ENCODE measurements at regions not wholly inside any gene's neighbourhood (a gene's known extent, or its start where the extent isn't known, plus 50 kb on each side); places are given as distances from the start of the nearest gene placed in this dataset.

DNA sequence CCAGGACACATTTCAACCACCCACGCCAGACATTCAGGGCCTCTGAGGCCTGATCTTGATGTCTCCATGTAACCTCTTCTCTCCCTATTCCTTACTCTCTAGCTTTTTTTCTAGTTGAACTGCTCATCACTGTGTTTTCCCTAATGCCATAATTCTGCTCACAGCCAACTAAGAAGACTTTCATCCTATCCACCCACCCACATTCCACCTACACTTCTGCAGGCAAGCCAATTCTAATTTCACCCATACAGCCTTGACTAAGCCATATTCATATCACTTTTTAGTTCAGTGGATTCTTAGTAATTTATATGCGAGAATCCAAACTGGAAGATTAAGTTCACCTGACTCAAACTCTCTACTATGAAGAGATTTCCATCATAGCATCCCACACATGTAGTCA is 394.4 kb downstream of the INSC start:
- POLR2A ChIA-PET, result no interaction called here
- in situ Hi-C loops (cut with HindIII; ENCODE audit: low pct_unique_long_range_greater_than_20kb, low sequenced_read_pairs) (no loop called here), intact Hi-C loops (cut with micrococcal nuclease; ENCODE audit: unreplicated experiment) (no loop called here)
- no TSS peak for BruUV-seq (replicated peaks)
- Histone ChIP-seq H3K9me3 (ENCODE audit: control insufficient read depth, insufficient read depth, low read depth, low read length) (peaks cover 2% of the 10 kb centered on the region; the same call in 1 of the 2 replicates), H3K4me1 (ENCODE audit: control insufficient read depth, insufficient read depth, low read length) (no peaks in the 10 kb centered on the region), H3K4me3 (ENCODE audit: low read depth in 2 of 2, low read length in 2 of 2) (no peak overlapping the region), H3K27me3 (ENCODE audit: control insufficient read depth, insufficient read depth, low read length) (no peaks in the 10 kb centered on the region), H3K36me3 (ENCODE audit: control insufficient read depth, insufficient read depth, low read length) (no peaks in the 10 kb centered on the region), H3K27ac (ENCODE audit: low read length) (no peak overlapping the region)
- CTCF ChIA-PET, result no interaction called here
- TF ChIP-seq SIN3A (IDR thresholded peaks at IDR 0.05; ENCODE audit: borderline replicate concordance, insufficient read depth, low read depth, low read length) (no peak), TCF7L2 (IDR thresholded peaks at IDR 0.05; ENCODE audit: low read depth, low read length) (no peak), POLR2AphosphoS5 (IDR thresholded peaks at IDR 0.05; ENCODE audit: low read depth, low read length) (no peak)
- TF ChIP-seq, protein P1, sequence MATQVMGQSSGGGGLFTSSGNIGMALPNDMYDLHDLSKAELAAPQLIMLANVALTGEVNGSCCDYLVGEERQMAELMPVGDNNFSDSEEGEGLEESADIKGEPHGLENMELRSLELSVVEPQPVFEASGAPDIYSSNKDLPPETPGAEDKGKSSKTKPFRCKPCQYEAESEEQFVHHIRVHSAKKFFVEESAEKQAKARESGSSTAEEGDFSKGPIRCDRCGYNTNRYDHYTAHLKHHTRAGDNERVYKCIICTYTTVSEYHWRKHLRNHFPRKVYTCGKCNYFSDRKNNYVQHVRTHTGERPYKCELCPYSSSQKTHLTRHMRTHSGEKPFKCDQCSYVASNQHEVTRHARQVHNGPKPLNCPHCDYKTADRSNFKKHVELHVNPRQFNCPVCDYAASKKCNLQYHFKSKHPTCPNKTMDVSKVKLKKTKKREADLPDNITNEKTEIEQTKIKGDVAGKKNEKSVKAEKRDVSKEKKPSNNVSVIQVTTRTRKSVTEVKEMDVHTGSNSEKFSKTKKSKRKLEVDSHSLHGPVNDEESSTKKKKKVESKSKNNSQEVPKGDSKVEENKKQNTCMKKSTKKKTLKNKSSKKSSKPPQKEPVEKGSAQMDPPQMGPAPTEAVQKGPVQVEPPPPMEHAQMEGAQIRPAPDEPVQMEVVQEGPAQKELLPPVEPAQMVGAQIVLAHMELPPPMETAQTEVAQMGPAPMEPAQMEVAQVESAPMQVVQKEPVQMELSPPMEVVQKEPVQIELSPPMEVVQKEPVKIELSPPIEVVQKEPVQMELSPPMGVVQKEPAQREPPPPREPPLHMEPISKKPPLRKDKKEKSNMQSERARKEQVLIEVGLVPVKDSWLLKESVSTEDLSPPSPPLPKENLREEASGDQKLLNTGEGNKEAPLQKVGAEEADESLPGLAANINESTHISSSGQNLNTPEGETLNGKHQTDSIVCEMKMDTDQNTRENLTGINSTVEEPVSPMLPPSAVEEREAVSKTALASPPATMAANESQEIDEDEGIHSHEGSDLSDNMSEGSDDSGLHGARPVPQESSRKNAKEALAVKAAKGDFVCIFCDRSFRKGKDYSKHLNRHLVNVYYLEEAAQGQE (IDR thresholded peaks at IDR 0.05; ENCODE audit: insufficient read depth in 1 of 2, low read depth in 2 of 2, low read length in 1 of 2), result no peak
- TF ChIP-seq, protein P2, sequence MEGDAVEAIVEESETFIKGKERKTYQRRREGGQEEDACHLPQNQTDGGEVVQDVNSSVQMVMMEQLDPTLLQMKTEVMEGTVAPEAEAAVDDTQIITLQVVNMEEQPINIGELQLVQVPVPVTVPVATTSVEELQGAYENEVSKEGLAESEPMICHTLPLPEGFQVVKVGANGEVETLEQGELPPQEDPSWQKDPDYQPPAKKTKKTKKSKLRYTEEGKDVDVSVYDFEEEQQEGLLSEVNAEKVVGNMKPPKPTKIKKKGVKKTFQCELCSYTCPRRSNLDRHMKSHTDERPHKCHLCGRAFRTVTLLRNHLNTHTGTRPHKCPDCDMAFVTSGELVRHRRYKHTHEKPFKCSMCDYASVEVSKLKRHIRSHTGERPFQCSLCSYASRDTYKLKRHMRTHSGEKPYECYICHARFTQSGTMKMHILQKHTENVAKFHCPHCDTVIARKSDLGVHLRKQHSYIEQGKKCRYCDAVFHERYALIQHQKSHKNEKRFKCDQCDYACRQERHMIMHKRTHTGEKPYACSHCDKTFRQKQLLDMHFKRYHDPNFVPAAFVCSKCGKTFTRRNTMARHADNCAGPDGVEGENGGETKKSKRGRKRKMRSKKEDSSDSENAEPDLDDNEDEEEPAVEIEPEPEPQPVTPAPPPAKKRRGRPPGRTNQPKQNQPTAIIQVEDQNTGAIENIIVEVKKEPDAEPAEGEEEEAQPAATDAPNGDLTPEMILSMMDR (IDR thresholded peaks at IDR 0.05), result no peak
- DNase-seq (ENCODE audit: low read depth, low spot score) (no peak), ATAC-seq (no peak)

DNA sequence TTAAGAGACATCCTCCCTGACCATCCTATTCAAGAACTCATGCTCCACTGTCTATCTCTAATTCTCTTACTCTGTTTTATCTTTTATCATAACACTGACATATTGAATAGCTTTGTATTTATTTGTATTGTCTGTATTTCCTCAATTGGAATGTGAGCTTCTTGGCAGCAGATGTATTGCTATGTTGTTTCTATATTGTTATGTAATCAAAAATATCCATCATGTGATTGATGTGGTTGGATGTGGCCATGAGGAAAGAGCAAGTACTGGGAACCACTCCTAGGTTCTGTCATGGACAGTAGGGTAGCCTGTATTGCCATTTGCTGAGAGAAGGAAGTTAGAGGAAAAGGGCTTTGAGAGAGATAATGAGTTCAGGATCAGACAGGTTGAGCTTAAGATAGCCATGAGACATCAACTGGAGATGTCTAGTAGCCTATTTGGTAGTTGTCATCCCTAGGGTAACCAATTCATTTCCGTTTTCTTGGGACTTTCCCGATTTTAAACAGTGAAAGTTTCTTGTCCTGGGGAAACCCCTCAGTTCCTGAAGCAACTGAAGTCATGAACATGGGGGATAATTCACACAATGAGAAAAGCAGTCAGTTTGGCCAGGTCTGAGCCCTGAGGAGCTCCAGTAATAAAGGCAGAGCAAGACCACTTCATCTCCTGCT is 404.5 kb downstream of the INSC start:
- H3K9me3 ChIP-seq (ENCODE audit: control insufficient read depth, insufficient read depth, low read depth, low read length), result peaks cover under 1% of the 10 kb centered on the region; the same call in 1 of the 2 replicates
- BruUV-seq (replicated peaks), result no TSS peak
- H3K4me1 ChIP-seq (ENCODE audit: control insufficient read depth, insufficient read depth, low read length), result no peaks in the 10 kb centered on the region
- intact Hi-C loops (cut with micrococcal nuclease; ENCODE audit: unreplicated experiment), result no loop called here
- no peaks in the 10 kb centered on the region for H3K36me3 ChIP-seq (ENCODE audit: control insufficient read depth, insufficient read depth, low read length)
- in situ Hi-C loops (cut with HindIII; ENCODE audit: low pct_unique_long_range_greater_than_20kb, low sequenced_read_pairs), result no loop called here
- CTCF ChIA-PET, result no interaction called here
- ATAC-seq (no peak), DNase-seq (ENCODE audit: low read depth, low spot score) (no peak)
- POLR2A ChIA-PET, result no interaction called here
- H3K4me3 ChIP-seq (ENCODE audit: low read depth in 2 of 2, low read length in 2 of 2), result no peak overlapping the region
- TF ChIP-seq, protein P1 (IDR thresholded peaks at IDR 0.05; ENCODE audit: insufficient read depth in 1 of 2, low read depth in 2 of 2, low read length in 1 of 2), result no peak
- no peak for TF ChIP-seq TCF7L2 (IDR thresholded peaks at IDR 0.05; ENCODE audit: low read depth, low read length)
- no peak for TF ChIP-seq POLR2AphosphoS5 (IDR thresholded peaks at IDR 0.05; ENCODE audit: low read depth, low read length)
- TF ChIP-seq, protein P2 (IDR thresholded peaks at IDR 0.05), result no peak
- no peak for TF ChIP-seq SIN3A (IDR thresholded peaks at IDR 0.05; ENCODE audit: borderline replicate concordance, insufficient read depth, low read depth, low read length)
- no peak overlapping the region for H3K27ac ChIP-seq (ENCODE audit: low read length)
- H3K27me3 ChIP-seq (ENCODE audit: control insufficient read depth, insufficient read depth, low read length), result no peaks in the 10 kb centered on the region

Measured in Panc1 (cell line).